ENCODE measurements at regions not wholly inside any gene's neighbourhood (a gene's known extent, or its start where the extent isn't known, plus 50 kb on each side); places are given as distances from the start of the nearest gene placed in this dataset.

DNA sequence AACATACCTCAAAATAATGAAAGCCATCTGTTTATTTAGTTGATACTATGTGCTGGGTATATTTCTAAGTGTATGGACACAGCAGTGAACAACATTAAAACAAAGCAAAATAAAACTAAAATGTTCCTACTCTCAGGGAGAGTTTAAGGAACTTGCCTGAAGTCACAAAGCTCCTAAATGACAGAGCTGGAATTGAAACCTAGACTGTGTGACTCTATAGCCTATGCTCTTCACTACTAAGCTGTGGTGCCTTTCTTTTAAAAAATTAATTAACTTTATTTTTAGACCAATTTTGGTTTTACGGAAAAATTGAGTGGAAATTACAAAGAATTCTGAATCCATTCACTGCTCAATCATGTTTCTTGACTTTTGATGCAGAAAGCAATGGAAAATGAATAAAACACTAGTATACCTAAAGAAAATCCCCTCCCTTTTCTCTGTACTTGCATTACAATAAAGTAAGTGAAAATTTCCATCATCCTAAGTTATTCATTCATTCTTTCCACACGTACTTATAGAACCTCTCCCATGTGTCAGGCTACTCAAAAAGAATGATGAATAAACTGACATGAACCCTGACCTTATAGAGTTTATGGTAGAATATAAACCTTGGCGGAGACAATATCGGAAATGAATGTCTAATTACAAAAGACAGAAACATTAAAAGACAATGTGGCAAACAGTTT is 189.8 kb upstream of the RBMS3 start:
- no peak overlapping the region for H3K9ac ChIP-seq (ENCODE audit: control insufficient read depth, extremely low read depth, insufficient read depth, low read length)
- H3K4me3 ChIP-seq (ENCODE audit: control insufficient read depth in 2 of 3, extremely low read depth in 1 of 3, insufficient read depth in 2 of 3, low read depth in 1 of 3, low read length in 3 of 3), result no peak overlapping the region
- no peaks in the 10 kb centered on the region for H3K9me1 ChIP-seq (ENCODE audit: control insufficient read depth, extremely low read depth, insufficient read depth, low read length)
- H3K4me1 ChIP-seq (ENCODE audit: control insufficient read depth, extremely low read depth, insufficient read depth, low read length), result no peaks in the 10 kb centered on the region
- no peak for TF ChIP-seq EZH2 (IDR thresholded peaks at IDR 0.05; ENCODE audit: low read length)
- TF ChIP-seq, protein P1, sequence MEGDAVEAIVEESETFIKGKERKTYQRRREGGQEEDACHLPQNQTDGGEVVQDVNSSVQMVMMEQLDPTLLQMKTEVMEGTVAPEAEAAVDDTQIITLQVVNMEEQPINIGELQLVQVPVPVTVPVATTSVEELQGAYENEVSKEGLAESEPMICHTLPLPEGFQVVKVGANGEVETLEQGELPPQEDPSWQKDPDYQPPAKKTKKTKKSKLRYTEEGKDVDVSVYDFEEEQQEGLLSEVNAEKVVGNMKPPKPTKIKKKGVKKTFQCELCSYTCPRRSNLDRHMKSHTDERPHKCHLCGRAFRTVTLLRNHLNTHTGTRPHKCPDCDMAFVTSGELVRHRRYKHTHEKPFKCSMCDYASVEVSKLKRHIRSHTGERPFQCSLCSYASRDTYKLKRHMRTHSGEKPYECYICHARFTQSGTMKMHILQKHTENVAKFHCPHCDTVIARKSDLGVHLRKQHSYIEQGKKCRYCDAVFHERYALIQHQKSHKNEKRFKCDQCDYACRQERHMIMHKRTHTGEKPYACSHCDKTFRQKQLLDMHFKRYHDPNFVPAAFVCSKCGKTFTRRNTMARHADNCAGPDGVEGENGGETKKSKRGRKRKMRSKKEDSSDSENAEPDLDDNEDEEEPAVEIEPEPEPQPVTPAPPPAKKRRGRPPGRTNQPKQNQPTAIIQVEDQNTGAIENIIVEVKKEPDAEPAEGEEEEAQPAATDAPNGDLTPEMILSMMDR (optimal IDR thresholded peaks at IDR 0.05 in 1 of 3, IDR thresholded peaks at IDR 0.05 in 1 of 3, conservative IDR thresholded peaks at IDR 0.05 in 1 of 3; ENCODE audit: extremely low read depth in 1 of 3, insufficient read depth in 2 of 3, low read length in 3 of 3), result no peak
- H3K36me3 ChIP-seq (ENCODE audit: control insufficient read depth in 2 of 2, extremely low read depth in 1 of 2, insufficient read depth in 2 of 2, low read length in 2 of 2), result no peaks in the 10 kb centered on the region
- FAIRE-seq (no peak), DNase-seq (ENCODE audit: low read depth, low spot score) (no peak)
- no peak overlapping the region for H2AFZ ChIP-seq (ENCODE audit: control insufficient read depth, low read length)
- H3K27me3 ChIP-seq (ENCODE audit: control insufficient read depth, extremely low read depth, insufficient read depth, low read length), result no peaks in the 10 kb centered on the region
- no peaks in the 10 kb centered on the region for H3K79me2 ChIP-seq (ENCODE audit: control insufficient read depth, insufficient read depth, low read length)
- H3K4me2 ChIP-seq (ENCODE audit: control insufficient read depth, extremely low read depth, insufficient read depth, low read depth, low read length), result no peak overlapping the region
- H4K20me1 ChIP-seq (ENCODE audit: control insufficient read depth, extremely low read depth, insufficient read depth, low read length), result no peaks in the 10 kb centered on the region
- H3K27ac ChIP-seq (ENCODE audit: control insufficient read depth, insufficient read depth, low read length), result no peak overlapping the region
- dilution Hi-C loops (cut with MboI; ENCODE audit: extremely low pct_ligation_motif_present, low sequenced_read_pairs), result no loop called here
- H3K9me3 ChIP-seq (ENCODE audit: control insufficient read depth, low read depth, low read length), result no peaks in the 10 kb centered on the region

- no peak overlapping the region for H3K9ac ChIP-seq (ENCODE audit: control insufficient read depth, extremely low read depth, insufficient read depth, low read length)
Measured at GRCh38 chr3:29091599-29092189, 189.2 kb upstream of the RBMS3 start.

More at GRCh38 chr3:29091599-29092189, 189.2 kb upstream of the RBMS3 start:
- no peak overlapping the region for H2AFZ ChIP-seq (ENCODE audit: control insufficient read depth, low read length)
- no peak for DNase-seq (ENCODE audit: low read depth, low spot score)
- no peak overlapping the region for H3K4me3 ChIP-seq (ENCODE audit: control insufficient read depth in 2 of 3, extremely low read depth in 1 of 3, insufficient read depth in 2 of 3, low read depth in 1 of 3, low read length in 3 of 3)
- H3K4me2 ChIP-seq (ENCODE audit: control insufficient read depth, extremely low read depth, insufficient read depth, low read depth, low read length), result no peak overlapping the region
- H4K20me1 ChIP-seq (ENCODE audit: control insufficient read depth, extremely low read depth, insufficient read depth, low read length), result no peaks in the 10 kb centered on the region
- no peaks in the 10 kb centered on the region for H3K9me3 ChIP-seq (ENCODE audit: control insufficient read depth, low read depth, low read length)
- no peak overlapping the region for H3K27ac ChIP-seq (ENCODE audit: control insufficient read depth, insufficient read depth, low read length)
- H3K36me3 ChIP-seq (ENCODE audit: control insufficient read depth in 2 of 2, extremely low read depth in 1 of 2, insufficient read depth in 2 of 2, low read length in 2 of 2), result no peaks in the 10 kb centered on the region
- H3K79me2 ChIP-seq (ENCODE audit: control insufficient read depth, insufficient read depth, low read length), result no peaks in the 10 kb centered on the region
- H3K27me3 ChIP-seq (ENCODE audit: control insufficient read depth, extremely low read depth, insufficient read depth, low read length), result no peaks in the 10 kb centered on the region
- H3K9me1 ChIP-seq (ENCODE audit: control insufficient read depth, extremely low read depth, insufficient read depth, low read length), result no peaks in the 10 kb centered on the region
- dilution Hi-C loops (cut with MboI; ENCODE audit: extremely low pct_ligation_motif_present, low sequenced_read_pairs), result no loop called here
- no peaks in the 10 kb centered on the region for H3K4me1 ChIP-seq (ENCODE audit: control insufficient read depth, extremely low read depth, insufficient read depth, low read length)
- no peak for FAIRE-seq
- TF ChIP-seq, protein P1 (optimal IDR thresholded peaks at IDR 0.05 in 1 of 3, IDR thresholded peaks at IDR 0.05 in 1 of 3, conservative IDR thresholded peaks at IDR 0.05 in 1 of 3; ENCODE audit: extremely low read depth in 1 of 3, insufficient read depth in 2 of 3, low read length in 3 of 3), result no peak
- TF ChIP-seq EZH2 (IDR thresholded peaks at IDR 0.05; ENCODE audit: low read length), result no peak

Data from keratinocyte (primary cell).